Neural progenitor cell (in vitro differentiated cells): ENCODE measurements at regions not wholly inside any gene's neighbourhood (a gene's known extent, or its start where the extent isn't known, plus 50 kb on each side); places are given as distances from the start of the nearest gene placed in this dataset.
A peak's percentile ranks its signal among the peaks of the same experiment; 100 is the strongest.

Experiments
- DNase-seq: peaks from one replicate; pipeline ENCODE4 v3.0.0-alpha.2; 2016; ENCODE audit warnings: low spot score
- H2AFZ ChIP-seq: fragments of 200-600 bp; sonication (generic); replicated peaks from 2 replicates; pipeline ENCODE4 v1.6.1; 2016; ENCODE audit warnings: antibody characterized with exemption
- H3F3A ChIP-seq: fragments of 200-600 bp; sonication (generic); 2 replicates; pipeline ENCODE4 v1.6.1; 2016; ENCODE audit warnings: antibody characterized with exemption, low read depth
- H3K27ac ChIP-seq: fragments of 200-600 bp; sonication (generic); 2 replicates; pipeline ENCODE4 v1.5.1; 2016; ENCODE audit warnings: mild to moderate bottlenecking
- H3K27me3 ChIP-seq: fragments of 200-600 bp; sonication (generic); 2 replicates; pipeline ENCODE4 v1.6.1; 2016; ENCODE audit warnings: mild to moderate bottlenecking, moderate library complexity
- H3K36me3 ChIP-seq: fragments of 200-600 bp; sonication (generic); 2 replicates; pipeline ENCODE4 v1.5.1; 2016
- H3K4me1 ChIP-seq: fragments of 200-600 bp; sonication (generic); 2 replicates; pipeline ENCODE4 v1.6.1; 2016; ENCODE audit warnings: mixed run types
- H3K4me2 ChIP-seq: fragments of 200-600 bp; sonication (generic); 2 replicates; pipeline ENCODE4 v1.6.1; 2016
- H3K4me3 ChIP-seq: fragments of 200-600 bp; sonication (generic); 2 replicates; pipeline ENCODE4 v1.5.1; 2016
- H3K79me2 ChIP-seq: fragments of 200-600 bp; sonication (generic); 2 replicates; pipeline ENCODE4 v1.6.1; 2016; ENCODE audit warnings: low read depth
- H3K9ac ChIP-seq: fragments of 200-600 bp; sonication (generic); 2 replicates; pipeline ENCODE4 v1.6.1; 2016
- H3K9me3 ChIP-seq: fragments of 200-600 bp; sonication (generic); 2 replicates; pipeline ENCODE4 v1.5.1; 2016; ENCODE audit warnings: low read depth
- H4K20me1 ChIP-seq: fragments of 200-600 bp; sonication (generic); 2 replicates; pipeline ENCODE4 v1.6.1; 2016; ENCODE audit warnings: low read depth
- H3K27ac Mint-ChIP-seq: 3 replicates; pipeline ENCODE4 v1.8.0; 2021; ENCODE audit warnings: mixed read lengths
- H3K27me3 Mint-ChIP-seq: 2 replicates; pipeline ENCODE4 v1.8.0; 2022; ENCODE audit warnings: low read depth, mild to moderate bottlenecking, inconsistent platforms, moderate library complexity, mixed read lengths; ENCODE audit not compliant: insufficient read depth
- H3K36me3 Mint-ChIP-seq: 3 replicates; pipeline ENCODE4 v1.8.0; 2021; ENCODE audit warnings: mixed read lengths
- H3K4me1 Mint-ChIP-seq: 3 replicates; pipeline ENCODE4 v1.8.0; 2021; ENCODE audit warnings: mixed read lengths
- H3K4me3 Mint-ChIP-seq: 3 replicates; pipeline ENCODE4 v1.8.0; 2021; ENCODE audit warnings: mild to moderate bottlenecking, moderate library complexity, mixed read lengths
- H3K9me3 Mint-ChIP-seq: 3 replicates; pipeline ENCODE4 v1.8.0; 2020; ENCODE audit warnings: mixed read lengths
- EZH2 ChIP-seq: fragments of 200-600 bp; sonication (generic); IDR thresholded peaks from 2 replicates; pipeline ENCODE4 v1.6.1; 2017; ENCODE audit warnings: antibody characterized with exemption, mild to moderate bottlenecking, moderate library complexity
- EZH2phosphoT487 ChIP-seq: fragments of 200-600 bp; sonication (generic); IDR thresholded peaks from 2 replicates; pipeline ENCODE4 v1.6.1; 2017; ENCODE audit warnings: antibody characterized with exemption
- TF ChIP-seq, protein P1 (sequence below): fragments of 200-600 bp; sonication (generic); IDR thresholded peaks from 2 replicates; pipeline ENCODE4 v1.5.1; 2017; ENCODE audit warnings: antibody characterized with exemption, mild to moderate bottlenecking

DNA sequence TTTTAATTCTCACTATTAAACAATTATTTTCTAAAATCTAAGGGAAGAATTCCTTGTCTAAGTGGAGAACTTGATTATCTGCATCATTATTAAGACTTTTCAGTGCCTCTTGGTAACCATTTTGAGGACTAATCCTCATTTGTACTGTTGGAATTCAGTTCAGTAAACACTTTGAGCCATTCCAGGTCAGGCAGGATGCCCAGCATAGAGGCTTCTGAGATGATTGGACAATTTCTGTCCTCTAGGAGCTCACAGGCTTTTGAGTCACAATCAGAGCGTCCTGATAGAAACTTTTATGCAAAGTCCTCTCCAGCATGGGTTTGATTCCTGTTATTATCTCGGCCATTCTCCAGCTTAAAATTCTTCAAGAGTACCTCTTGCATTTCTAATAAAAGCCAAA lies 1304.6 kb downstream of the EPHA7 start:
- Histone ChIP-seq H3K4me1 (no peaks in the 10 kb centered on the region), H3K79me2 (no peaks in the 10 kb centered on the region), H4K20me1 (no peaks in the 10 kb centered on the region), H3K36me3 (no peaks in the 10 kb centered on the region), H3K9me3 (no peaks in the 10 kb centered on the region), H3K4me3 (no peak overlapping the region), H3K27ac (no peak overlapping the region), H2AFZ (peak overlapping the region; percentile 12), H3F3A (no peaks in the 10 kb centered on the region), H3K4me2 (no peak overlapping the region), H3K27me3 (no peaks in the 10 kb centered on the region), H3K9ac (no peak overlapping the region)
- no peak overlapping the region for H3K4me3 Mint-ChIP-seq
- H3K9me3 Mint-ChIP-seq, result no peaks in the 10 kb centered on the region
- DNase-seq, result no peak
- no peak overlapping the region for H3K27ac Mint-ChIP-seq
- H3K36me3 Mint-ChIP-seq, result no peaks in the 10 kb centered on the region
- TF ChIP-seq, protein P1, sequence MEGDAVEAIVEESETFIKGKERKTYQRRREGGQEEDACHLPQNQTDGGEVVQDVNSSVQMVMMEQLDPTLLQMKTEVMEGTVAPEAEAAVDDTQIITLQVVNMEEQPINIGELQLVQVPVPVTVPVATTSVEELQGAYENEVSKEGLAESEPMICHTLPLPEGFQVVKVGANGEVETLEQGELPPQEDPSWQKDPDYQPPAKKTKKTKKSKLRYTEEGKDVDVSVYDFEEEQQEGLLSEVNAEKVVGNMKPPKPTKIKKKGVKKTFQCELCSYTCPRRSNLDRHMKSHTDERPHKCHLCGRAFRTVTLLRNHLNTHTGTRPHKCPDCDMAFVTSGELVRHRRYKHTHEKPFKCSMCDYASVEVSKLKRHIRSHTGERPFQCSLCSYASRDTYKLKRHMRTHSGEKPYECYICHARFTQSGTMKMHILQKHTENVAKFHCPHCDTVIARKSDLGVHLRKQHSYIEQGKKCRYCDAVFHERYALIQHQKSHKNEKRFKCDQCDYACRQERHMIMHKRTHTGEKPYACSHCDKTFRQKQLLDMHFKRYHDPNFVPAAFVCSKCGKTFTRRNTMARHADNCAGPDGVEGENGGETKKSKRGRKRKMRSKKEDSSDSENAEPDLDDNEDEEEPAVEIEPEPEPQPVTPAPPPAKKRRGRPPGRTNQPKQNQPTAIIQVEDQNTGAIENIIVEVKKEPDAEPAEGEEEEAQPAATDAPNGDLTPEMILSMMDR, result no peak
- TF ChIP-seq EZH2 (no peak), EZH2phosphoT487 (no peak)
- peaks cover 6% of the 10 kb centered on the region for H3K4me1 Mint-ChIP-seq
- H3K27me3 Mint-ChIP-seq, result no peaks in the 10 kb centered on the region

GRCh38 chr6:92114091-92114675 lies 1305.2 kb downstream of the EPHA7 start:
- Histone ChIP-seq H3K4me2 (no peak overlapping the region), H3K79me2 (no peaks in the 10 kb centered on the region), H3K4me3 (no peak overlapping the region), H3K9me3 (no peaks in the 10 kb centered on the region), H3F3A (no peaks in the 10 kb centered on the region), H2AFZ (no peak overlapping the region), H4K20me1 (no peaks in the 10 kb centered on the region), H3K36me3 (no peaks in the 10 kb centered on the region), H3K27ac (no peak overlapping the region), H3K4me1 (no peaks in the 10 kb centered on the region), H3K9ac (no peak overlapping the region), H3K27me3 (no peaks in the 10 kb centered on the region)
- DNase-seq, result no peak
- Mint-ChIP-seq H3K36me3 (no peaks in the 10 kb centered on the region), H3K4me3 (no peak overlapping the region), H3K4me1 (peaks cover 6% of the 10 kb centered on the region), H3K27ac (no peak overlapping the region), H3K27me3 (no peaks in the 10 kb centered on the region), H3K9me3 (no peaks in the 10 kb centered on the region)
- TF ChIP-seq EZH2 (no peak), EZH2phosphoT487 (no peak)
- TF ChIP-seq, protein P1, result no peak

DNA sequence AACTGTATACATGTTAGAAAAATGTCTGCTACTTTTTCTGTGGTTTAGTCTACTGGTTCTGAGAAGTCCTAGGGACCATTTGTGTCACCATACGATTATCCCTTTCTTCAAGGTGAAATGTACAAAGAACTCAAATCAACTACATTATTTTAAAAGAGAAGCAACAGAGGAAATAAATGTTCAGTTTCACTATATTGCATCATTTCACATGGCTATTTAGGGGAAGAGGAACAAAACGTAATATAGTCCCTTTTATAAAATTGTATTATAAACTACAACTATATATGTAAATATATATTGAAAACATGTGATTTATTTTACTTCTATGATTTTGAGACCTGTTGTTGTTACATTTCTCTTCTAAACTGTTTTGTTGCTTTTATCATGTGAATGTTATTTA lies 1308.0 kb downstream of the EPHA7 start:
- TF ChIP-seq EZH2 (no peak), EZH2phosphoT487 (no peak)
- TF ChIP-seq, protein P1, result no peak
- no peak overlapping the region for H3K4me2 ChIP-seq
- Mint-ChIP-seq H3K4me3 (no peak overlapping the region), H3K9me3 (peaks cover 6% of the 10 kb centered on the region), H3K27ac (no peak overlapping the region), H3K36me3 (peaks cover 2% of the 10 kb centered on the region), H3K4me1 (peaks cover 3% of the 10 kb centered on the region), H3K27me3 (no peaks in the 10 kb centered on the region)
- no peak overlapping the region for H3K4me3 ChIP-seq
- no peak overlapping the region for H3K27ac ChIP-seq
- no peak for DNase-seq
- no peaks in the 10 kb centered on the region for H3K9me3 ChIP-seq
- H4K20me1 ChIP-seq, result no peaks in the 10 kb centered on the region
- no peak overlapping the region for H3K9ac ChIP-seq
- no peaks in the 10 kb centered on the region for H3K79me2 ChIP-seq
- no peaks in the 10 kb centered on the region for H3K27me3 ChIP-seq
- H3K4me1 ChIP-seq, result no peaks in the 10 kb centered on the region
- no peaks in the 10 kb centered on the region for H3F3A ChIP-seq
- H2AFZ ChIP-seq, result no peak overlapping the region
- H3K36me3 ChIP-seq, result no peaks in the 10 kb centered on the region
